K562 (cell line): ENCODE measurements at regions not wholly inside any gene's neighbourhood (a gene's known extent, or its start where the extent isn't known, plus 50 kb on each side); places are given as distances from the start of the nearest gene placed in this dataset.

Experiments
- ATAC-seq: fragments of 200-7000 bp; cut with Tn5 transposase; 3 replicates; pipeline ENCODE4 v1.9.1; 2020; ENCODE audit warnings: moderate library complexity
- BruUV-seq: library from RNA; stranded (reverse); fragments of 400-500 nt; replicated peaks from 2 replicates; lab custom pipeline; 2021; lab: Mats Ljungman, UMichigan
- CTCF ChIA-PET: fragments of 300-600 bp; formaldehyde crosslinking; extraction: SDS; loops from one replicate; lab custom pipeline; 2021; ENCODE audit warnings: low intra/inter-chr PET ratio; lab: Yijun Ruan, JAX
- POLR2A ChIA-PET: fragments of 300-600, 350-650 bp; sonication (Branson Sonifier 250); formaldehyde crosslinking; extraction: SDS; loops from one replicate; lab custom pipeline; 2021; ENCODE audit warnings: antibody characterized with exemption, inconsistent platforms; lab: Yijun Ruan, JAX
- DNase-seq, 4 experiments: peaks; one replicate each; pipeline versions ENCODE4 v3.0.0 to v3.0.0-alpha.2; 2011 to 2018; ENCODE audit warnings: low spot score in 3 of 4, mixed read lengths in 3 of 4; ENCODE audit errors: extremely low read depth in 1 of 4
- FAIRE-seq: peaks from 2 replicates; lab custom pipeline; 2011; peaks lifted over from hg19 to GRCh38; lab: Jason Lieb, UNC
- H2AFZ ChIP-seq: 2 replicates; pipeline ENCODE4 v1.6.0; 2011; ENCODE audit warnings: low read depth, low read length, control low read depth, inconsistent platforms
- H3K27ac ChIP-seq: fragments of 200-600 bp; 3 replicates; pipeline ENCODE4 v1.8.0; 2011; ENCODE audit warnings: low read depth, mild to moderate bottlenecking, control low read depth, inconsistent platforms, low read length, moderate library complexity, mixed read lengths; ENCODE audit errors: extremely low read depth
- H3K27me3 ChIP-seq, 2 experiments: fragments of 300-600 bp in 1 of 2; 2 replicates in 1 of 2; 3 replicates in 1 of 2; pipeline versions ENCODE4 v1.6.0 to v1.8.0; 2011; ENCODE audit warnings: inconsistent platforms in 2 of 2, low read length in 2 of 2, mild to moderate bottlenecking in 1 of 2, mixed read lengths in 1 of 2, moderate library complexity in 1 of 2; ENCODE audit not compliant: control insufficient read depth in 2 of 2, insufficient read depth in 2 of 2
- H3K36me3 ChIP-seq: fragments of 300-600 bp; 3 replicates; pipeline ENCODE4 v1.8.0; 2011; ENCODE audit warnings: mild to moderate bottlenecking, low read length, inconsistent platforms; ENCODE audit not compliant: control insufficient read depth, insufficient read depth
- H3K4me1 ChIP-seq, 2 experiments: fragments of 200-600 bp in 1 of 2; replicated peaks in 1 of 2; 2 replicates in 1 of 2; 3 replicates in 1 of 2; pipeline versions ENCODE4 v1.5.1 to v1.8.0; 2011; ENCODE audit warnings: inconsistent platforms in 2 of 2, low read length in 2 of 2, mild to moderate bottlenecking in 1 of 2, mixed read lengths in 1 of 2, moderate library complexity in 1 of 2; ENCODE audit not compliant: control insufficient read depth in 2 of 2, insufficient read depth in 2 of 2
- H3K4me2 ChIP-seq: 2 replicates; pipeline ENCODE4 v1.6.1; 2011; ENCODE audit warnings: low read length, control low read depth, inconsistent platforms, mixed read lengths; ENCODE audit not compliant: insufficient read depth
- H3K4me3 ChIP-seq: fragments of 200-600 bp; sonication (generic), shearing (Covaris generic); 2 replicates; pipeline ENCODE4 v1.5.1; 2016; ENCODE audit warnings: control low read depth, inconsistent platforms
- H3K79me2 ChIP-seq: fragments of 200-600 bp; 3 replicates; pipeline ENCODE4 v1.8.0; 2011; ENCODE audit warnings: low read length, inconsistent platforms; ENCODE audit not compliant: control insufficient read depth, insufficient read depth
- H3K9ac ChIP-seq, 2 experiments: 2 replicates each; pipeline versions ENCODE4 v1.6.0 to v1.6.1; 2011; ENCODE audit warnings: low read depth in 2 of 2, low read length in 2 of 2, control low read depth in 1 of 2, inconsistent platforms in 1 of 2, mild to moderate bottlenecking in 1 of 2, mixed read lengths in 1 of 2; ENCODE audit not compliant: insufficient read depth in 1 of 2
- H3K9me1 ChIP-seq: one replicate; pipeline ENCODE4 v1.6.0; 2011; ENCODE audit warnings: inconsistent platforms, mild to moderate bottlenecking, low read length, moderate library complexity; ENCODE audit not compliant: control insufficient read depth, insufficient read depth
- H3K9me3 ChIP-seq: replicated peaks from 2 replicates; pipeline ENCODE4 v1.5.1; 2011; ENCODE audit warnings: low read depth, low read length, inconsistent platforms; ENCODE audit not compliant: control insufficient read depth, insufficient read depth
- H4K20me1 ChIP-seq: replicated peaks from 2 replicates; pipeline ENCODE4 v1.6.1; 2011; ENCODE audit warnings: low read length, inconsistent platforms, mixed read lengths; ENCODE audit not compliant: control insufficient read depth, insufficient read depth
- CBX2 ChIP-seq: fragments of 200-600 bp; sonication (generic); IDR thresholded peaks from one replicate; pipeline ENCODE4 v1.6.1; 2012; ENCODE audit warnings: mild to moderate bottlenecking, low read length, inconsistent platforms; ENCODE audit not compliant: insufficient read depth, poor library complexity, severe bottlenecking
- CBX5 ChIP-seq: IDR thresholded peaks from 2 replicates; pipeline ENCODE4 v1.6.1; 2014; ENCODE audit warnings: low read depth, borderline replicate concordance
- CHCHD3 ChIP-seq: fragments of 250-450 bp; sonication (Bioruptor Pico); IDR thresholded peaks from 2 replicates; pipeline ENCODE4 v2.1.2; 2022; ENCODE audit warnings: mild to moderate bottlenecking
- HNRNPL ChIP-seq: fragments of 200-400 bp; formaldehyde crosslinking; IDR thresholded peaks from 2 replicates; pipeline ENCODE4 v1.6.1; 2017; ENCODE audit warnings: low read depth, mild to moderate bottlenecking, low read length
- NFYB ChIP-seq: IDR thresholded peaks from 2 replicates; pipeline ENCODE4 v1.6.1; 2011; ENCODE audit warnings: mild to moderate bottlenecking, moderate library complexity; ENCODE audit not compliant: insufficient read length; ENCODE audit errors: extremely low read depth
- PYGO2 ChIP-seq: fragments of 450-650 bp; IDR thresholded peaks from 2 replicates; pipeline ENCODE4 v1.6.1; 2016; ENCODE audit warnings: mild to moderate bottlenecking, missing genetic modification characterization, moderate library complexity, missing compliant biosample characterization
- RFX1 ChIP-seq: fragments of 450-650 bp; IDR thresholded peaks from 2 replicates; pipeline ENCODE4 v1.6.1; 2016; ENCODE audit warnings: mild to moderate bottlenecking, moderate library complexity
- TSHZ1 ChIP-seq: fragments of 250-450 bp; sonication (Bioruptor Pico); IDR thresholded peaks from 2 replicates; pipeline ENCODE4 v1.4.0; 2020; ENCODE audit warnings: mild to moderate bottlenecking, moderate library complexity
- ZFP36 ChIP-seq: fragments of 150-350 bp; IDR thresholded peaks from 2 replicates; pipeline ENCODE4 v1.6.1; 2018; ENCODE audit warnings: low read length, low read depth; ENCODE audit not compliant: partially characterized antibody
- ZNF24 ChIP-seq: fragments of 450-650 bp; IDR thresholded peaks from 2 replicates; pipeline ENCODE4 v1.6.1; 2016
- ZNF277 ChIP-seq: fragments of 250-450 bp; sonication (Bioruptor Pico); IDR thresholded peaks from 2 replicates; pipeline ENCODE4 v1.8.0; 2022; ENCODE audit warnings: inconsistent platforms, mild to moderate bottlenecking, moderate library complexity, borderline replicate concordance
- WGBS: fragments of 100-300 bp; shearing (Covaris generic); methylation state at CpG from one replicate; pipeline ENCODE4 v1.1.6; 2016; ENCODE audit warnings: low coverage, mixed read lengths; ENCODE audit not compliant: insufficient coverage; ENCODE audit errors: missing lambda C conversion rate; 5-methylcytosine and 5-hydroxymethylcytosine counted together
- in situ Hi-C: fragments of 300-500 bp; cut with MboI; formaldehyde crosslinking; loops from 4 replicates; pipeline ENCODE4 v1.15.0; 2018; ENCODE audit warnings: inconsistent platforms, mixed read lengths
- intact Hi-C: fragments of 100-400 bp; cut with micrococcal nuclease; formaldehyde crosslinking; loops from 2 replicates; pipeline ENCODE4 v1.14.2; 2022
- TF ChIP-seq, protein P1 (sequence below): sonication (generic); formaldehyde crosslinking; IDR thresholded peaks from 2 replicates; pipeline ENCODE4 v1.9.0; 2022; ENCODE audit warnings: mild to moderate bottlenecking, missing genetic modification reagents
- TF ChIP-seq, protein P2 (sequence below): fragments of 150-350 bp; IDR thresholded peaks from 2 replicates; pipeline ENCODE4 v1.6.1; 2014; ENCODE audit warnings: low read depth, mild to moderate bottlenecking, low read length, borderline replicate concordance

GRCh38 chr18:67301592-67301991, 214.9 kb downstream of the DSEL start (continued):
- TF ChIP-seq HNRNPL: no peak

GRCh38 chr18:67300498-67300897, 216.0 kb downstream of the DSEL start:
- Histone ChIP-seq H3K4me1 (no peaks in the 10 kb centered on the region), H3K36me3 (no peaks in the 10 kb centered on the region), H3K9ac (no peak overlapping the region), H3K9me3 (no peaks in the 10 kb centered on the region), H3K4me2 (no peak overlapping the region), H2AFZ (no peak overlapping the region), H3K9me1 (no peaks in the 10 kb centered on the region), H3K27me3 (no peaks in the 10 kb centered on the region), H3K79me2 (no peaks in the 10 kb centered on the region), H4K20me1 (no peaks in the 10 kb centered on the region), H3K4me3 (no peak overlapping the region), H3K27ac (no peak overlapping the region)
- intact Hi-C loops (no loop called here), in situ Hi-C loops (no loop called here)
- DNase-seq (peak in 1 of 4 experiments; percentile 5), ATAC-seq (no peak), FAIRE-seq (no peak)
- ChIA-PET POLR2A (no interaction called here), CTCF (no interaction called here)
- 0% methylated on average over 3 of the region's 4 CpGs for WGBS
- BruUV-seq: no TSS peak
- TF ChIP-seq, protein P1, sequence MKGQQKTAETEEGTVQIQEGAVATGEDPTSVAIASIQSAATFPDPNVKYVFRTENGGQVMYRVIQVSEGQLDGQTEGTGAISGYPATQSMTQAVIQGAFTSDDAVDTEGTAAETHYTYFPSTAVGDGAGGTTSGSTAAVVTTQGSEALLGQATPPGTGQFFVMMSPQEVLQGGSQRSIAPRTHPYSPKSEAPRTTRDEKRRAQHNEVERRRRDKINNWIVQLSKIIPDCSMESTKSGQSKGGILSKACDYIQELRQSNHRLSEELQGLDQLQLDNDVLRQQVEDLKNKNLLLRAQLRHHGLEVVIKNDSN (CRISPR knock-in tag): no peak
- 0 out of 2 replicates have a peak, but pooled peaks have one; percentile 40 for TF ChIP-seq CBX5
- TF ChIP-seq, protein P2, sequence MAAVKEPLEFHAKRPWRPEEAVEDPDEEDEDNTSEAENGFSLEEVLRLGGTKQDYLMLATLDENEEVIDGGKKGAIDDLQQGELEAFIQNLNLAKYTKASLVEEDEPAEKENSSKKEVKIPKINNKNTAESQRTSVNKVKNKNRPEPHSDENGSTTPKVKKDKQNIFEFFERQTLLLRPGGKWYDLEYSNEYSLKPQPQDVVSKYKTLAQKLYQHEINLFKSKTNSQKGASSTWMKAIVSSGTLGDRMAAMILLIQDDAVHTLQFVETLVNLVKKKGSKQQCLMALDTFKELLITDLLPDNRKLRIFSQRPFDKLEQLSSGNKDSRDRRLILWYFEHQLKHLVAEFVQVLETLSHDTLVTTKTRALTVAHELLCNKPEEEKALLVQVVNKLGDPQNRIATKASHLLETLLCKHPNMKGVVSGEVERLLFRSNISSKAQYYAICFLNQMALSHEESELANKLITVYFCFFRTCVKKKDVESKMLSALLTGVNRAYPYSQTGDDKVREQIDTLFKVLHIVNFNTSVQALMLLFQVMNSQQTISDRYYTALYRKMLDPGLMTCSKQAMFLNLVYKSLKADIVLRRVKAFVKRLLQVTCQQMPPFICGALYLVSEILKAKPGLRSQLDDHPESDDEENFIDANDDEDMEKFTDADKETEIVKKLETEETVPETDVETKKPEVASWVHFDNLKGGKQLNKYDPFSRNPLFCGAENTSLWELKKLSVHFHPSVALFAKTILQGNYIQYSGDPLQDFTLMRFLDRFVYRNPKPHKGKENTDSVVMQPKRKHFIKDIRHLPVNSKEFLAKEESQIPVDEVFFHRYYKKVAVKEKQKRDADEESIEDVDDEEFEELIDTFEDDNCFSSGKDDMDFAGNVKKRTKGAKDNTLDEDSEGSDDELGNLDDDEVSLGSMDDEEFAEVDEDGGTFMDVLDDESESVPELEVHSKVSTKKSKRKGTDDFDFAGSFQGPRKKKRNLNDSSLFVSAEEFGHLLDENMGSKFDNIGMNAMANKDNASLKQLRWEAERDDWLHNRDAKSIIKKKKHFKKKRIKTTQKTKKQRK: peak; percentile 81
- TF ChIP-seq TSHZ1: no peak
- TF ChIP-seq RFX1: no peak
- no peak for TF ChIP-seq ZNF24
- TF ChIP-seq CHCHD3 (CRISPR knock-in tag): no peak
- TF ChIP-seq PYGO2 (tag): no peak
- no peak for TF ChIP-seq ZNF277 (CRISPR knock-in tag)
- no peak for TF ChIP-seq CBX2
- no peak for TF ChIP-seq NFYB
- TF ChIP-seq ZFP36: peak; percentile 51
